Kidney (tissue), 13 donors: ENCODE measurements at regions not wholly inside any gene's neighbourhood (a gene's known extent, or its start where the extent isn't known, plus 50 kb on each side); places are given as distances from the start of the nearest gene placed in this dataset.

ENCODE experiments used
- DNase-seq, 5 donors: peaks; one replicate each; pipeline ENCODE4 v3.0.0-alpha.2; 2013 to 2020
- FAIRE-seq: peaks from 2 replicates; lab custom pipeline; 2012; peaks lifted over from hg19 to GRCh38; lab: Jason Lieb, UNC
- H3K27ac ChIP-seq, 2 donors: one replicate each; pipeline ENCODE4 v1.7.0; 2013; ENCODE audit warnings: low read depth in 2 of 2, low read length in 2 of 2, inconsistent platforms in 1 of 2
- H3K27me3 ChIP-seq: one replicate; pipeline ENCODE4 v1.7.1; 2013; ENCODE audit warnings: low read length, inconsistent platforms; ENCODE audit not compliant: control insufficient read depth, insufficient read depth
- H3K36me3 ChIP-seq, 3 donors: one replicate each; pipeline versions ENCODE4 v1.7.0 to v1.7.1; 2013; ENCODE audit warnings: low read length in 3 of 3, control low read depth in 1 of 3, inconsistent platforms in 1 of 3; ENCODE audit not compliant: insufficient read depth in 3 of 3, control insufficient read depth in 2 of 3
- H3K4me1 ChIP-seq, 3 donors: one replicate each; pipeline versions ENCODE4 v1.7.0 to v1.7.1; 2013; ENCODE audit warnings: low read length in 3 of 3, inconsistent platforms in 1 of 3, low read depth in 1 of 3; ENCODE audit not compliant: control insufficient read depth in 2 of 3, insufficient read depth in 2 of 3
- H3K4me3 ChIP-seq, 3 donors: one replicate each; pipeline versions ENCODE4 v1.7.0 to v1.8.1; 2013; ENCODE audit warnings: low read length in 3 of 3, control low read depth in 1 of 3, inconsistent platforms in 1 of 3
- H3K9ac ChIP-seq, 3 donors: one replicate each; pipeline versions ENCODE4 v1.7.0 to v1.7.1; 2013; ENCODE audit warnings: low read length in 3 of 3, control low read depth in 1 of 3, inconsistent platforms in 1 of 3
- H3K9me3 ChIP-seq, 3 donors: one replicate each; pipeline versions ENCODE4 v1.7.0 to v1.7.1; 2013; ENCODE audit warnings: low read length in 3 of 3, control low read depth in 1 of 3, inconsistent platforms in 1 of 3; ENCODE audit not compliant: control insufficient read depth in 2 of 3, insufficient read depth in 1 of 3
- CTCF ChIP-seq: IDR thresholded peaks from 3 replicates; pipeline ENCODE4 v1.5.1; 2012; ENCODE audit warnings: mild to moderate bottlenecking, moderate library complexity, borderline replicate concordance; ENCODE audit not compliant: insufficient read depth; ENCODE audit errors: extremely low read depth
- intact Hi-C: fragments of 100-400 bp; cut with DNase I; formaldehyde crosslinking; loops from one replicate; pipeline ENCODE4 v1.11.1; 2022
- donor health status: control.
- donor health status: control.
- donor health status: control.
- donor health status: control.
- donor health status: control.
- donor health status: DM: yes; HTN: yes; CAD: no.
- donor health status: Normal renal cell carcinoma (clear cell type).

GRCh38 chr1:29669158-29669871, 433.0 kb downstream of the PTPRU start:
- DNase-seq (peak in 2 of 5 donors; percentile 5 to 11), FAIRE-seq (no peak)
- intact Hi-C loops, result no loop called here
- H3K9me3 ChIP-seq, result no peaks in the 10 kb centered on the region
- H3K36me3 ChIP-seq, result no peaks in the 10 kb centered on the region
- H3K27ac ChIP-seq, result no peak overlapping the region
- no peak overlapping the region for H3K9ac ChIP-seq
- H3K27me3 ChIP-seq, result no peaks in the 10 kb centered on the region
- H3K4me1 ChIP-seq, result no peaks in the 10 kb centered on the region
- no peak overlapping the region for H3K4me3 ChIP-seq
- TF ChIP-seq CTCF, result no peak

GRCh38 chr1:29668551-29669157, 432.3 kb downstream of the PTPRU start:
- no peak overlapping the region for H3K27ac ChIP-seq
- H3K9ac ChIP-seq, result no peak overlapping the region
- no peaks in the 10 kb centered on the region for H3K9me3 ChIP-seq
- DNase-seq (peak in 1 of 5 donors; percentile 4), FAIRE-seq (no peak)
- TF ChIP-seq CTCF, result no peak
- no peaks in the 10 kb centered on the region for H3K36me3 ChIP-seq
- H3K27me3 ChIP-seq, result no peaks in the 10 kb centered on the region
- H3K4me3 ChIP-seq, result no peak overlapping the region
- H3K4me1 ChIP-seq, result no peaks in the 10 kb centered on the region
- intact Hi-C loops, result no loop called here

GRCh38 chr1:29667951-29668350, 431.6 kb downstream of the PTPRU start:
- intact Hi-C loops, result no loop called here
- H3K27me3 ChIP-seq, result no peaks in the 10 kb centered on the region

More at GRCh38 chr1:29667951-29668350, 431.6 kb downstream of the PTPRU start:
- Histone ChIP-seq H3K9ac (no peak overlapping the region), H3K36me3 (no peaks in the 10 kb centered on the region), H3K27ac (no peak overlapping the region), H3K4me1 (no peaks in the 10 kb centered on the region), H3K9me3 (no peaks in the 10 kb centered on the region), H3K4me3 (no peak overlapping the region)
- TF ChIP-seq CTCF, result no peak
- FAIRE-seq, result no peak
- no peak for DNase-seq
